Brain microvascular endothelial cell (primary cell): ENCODE measurements at regions not wholly inside any gene's neighbourhood (a gene's known extent, or its start where the extent isn't known, plus 50 kb on each side); places are given as distances from the start of the nearest gene placed in this dataset.

Source experiments
- DNase-seq: peaks from one replicate; pipeline ENCODE4 v3.0.0-alpha.2; 2020
- H3K27ac ChIP-seq: fragments of 250-450 bp; sonication (Bioruptor Pico); 2 replicates; pipeline ENCODE4 v1.5.1; 2020; ENCODE audit warnings: mild to moderate bottlenecking, moderate library complexity
- H3K27me3 ChIP-seq: fragments of 250-450 bp; sonication (Bioruptor Pico); replicated peaks from 2 replicates; pipeline ENCODE4 v1.5.1; 2020; ENCODE audit warnings: mild to moderate bottlenecking
- H3K36me3 ChIP-seq: fragments of 250-450 bp; sonication (Bioruptor Pico); replicated peaks from 2 replicates; pipeline ENCODE4 v1.5.1; 2020; ENCODE audit warnings: mild to moderate bottlenecking
- H3K4me3 ChIP-seq: 2 replicates; pipeline ENCODE4 v1.5.1; 2011; ENCODE audit warnings: low read depth, mild to moderate bottlenecking, control low read depth, low read length, moderate library complexity
- CTCF ChIP-seq: IDR thresholded peaks from 2 replicates; pipeline ENCODE4 v1.5.1; 2011; ENCODE audit warnings: low read depth, mild to moderate bottlenecking, moderate library complexity, low read length, control low read depth, inconsistent platforms; ENCODE audit errors: missing control alignments
- in situ Hi-C: cut with HindIII; loops from 2 replicates; pipeline ENCODE4 v1.10.0; 2017; ENCODE audit warnings: low sequenced_read_pairs, low pct_ligation_motif_present

GRCh38 chr4:14334166-14334565 is 668.1 kb upstream of the CPEB2 start:
- in situ Hi-C loops = no loop called here

GRCh38 chr4:14335872-14336271 is 666.4 kb upstream of the CPEB2 start:
- TF ChIP-seq CTCF = no peak
- H3K27ac ChIP-seq = no peak overlapping the region
- no peaks in the 10 kb centered on the region for H3K36me3 ChIP-seq
- H3K27me3 ChIP-seq = no peaks in the 10 kb centered on the region
- in situ Hi-C loops = no loop called here
- DNase-seq = no peak
- H3K4me3 ChIP-seq = no peak overlapping the region

More at GRCh38 chr4:14334166-14334565, 668.1 kb upstream of the CPEB2 start:
- no peaks in the 10 kb centered on the region for H3K27me3 ChIP-seq
- H3K27ac ChIP-seq = no peak overlapping the region
- no peak for TF ChIP-seq CTCF
- no peak overlapping the region for H3K4me3 ChIP-seq
- DNase-seq = peak; percentile 3
- no peaks in the 10 kb centered on the region for H3K36me3 ChIP-seq

GRCh38 chr4:14336656-14337055 is 665.6 kb upstream of the CPEB2 start:
- in situ Hi-C loops = no loop called here
- H3K27ac ChIP-seq = no peak overlapping the region
- DNase-seq = peak; percentile 7

GRCh38 chr4:14337892-14338584 is 664.2 kb upstream of the CPEB2 start:
- Histone ChIP-seq H3K36me3 (no peaks in the 10 kb centered on the region), H3K27me3 (no peaks in the 10 kb centered on the region), H3K4me3 (no peak overlapping the region), H3K27ac (no peak overlapping the region)
- no peak for TF ChIP-seq CTCF
- no peak for DNase-seq
- in situ Hi-C loops = no loop called here

More at GRCh38 chr4:14336656-14337055, 665.6 kb upstream of the CPEB2 start:
- Histone ChIP-seq H3K4me3 (no peak overlapping the region), H3K36me3 (no peaks in the 10 kb centered on the region), H3K27me3 (no peaks in the 10 kb centered on the region)
- no peak for TF ChIP-seq CTCF

- Histone ChIP-seq H3K4me3 (no peak overlapping the region), H3K36me3 (no peaks in the 10 kb centered on the region), H3K27me3 (no peaks in the 10 kb centered on the region), H3K27ac (no peak overlapping the region)
- TF ChIP-seq CTCF = no peak
- in situ Hi-C loops = no loop called here
- no peak for DNase-seq
These were observed 663.6 kb upstream of the CPEB2 start for GRCh38 chr4:14338585-14339265.
